HepG2 (cell line): ENCODE measurements at regions not wholly inside any gene's neighbourhood (a gene's known extent, or its start where the extent isn't known, plus 50 kb on each side); places are given as distances from the start of the nearest gene placed in this dataset.

Experiments used
- ATAD3A ChIP-seq: sonication (generic); formaldehyde crosslinking; IDR thresholded peaks from 2 replicates; pipeline ENCODE4 v1.4.0; 2020; ENCODE audit warnings: missing genetic modification reagents
- EP300 ChIP-seq, 3 experiments: sonication (generic) in 1 of 3; formaldehyde crosslinking in 1 of 3; IDR thresholded peaks; 2 replicates each; pipeline versions ENCODE4 v1.5.1 to v1.6.1; 2011 to 2020; ENCODE audit warnings: low read depth in 2 of 3, low read length in 2 of 3, borderline replicate concordance in 1 of 3, improper control_type of control experiment in 1 of 3, mild to moderate bottlenecking in 1 of 3, missing genetic modification reagents in 1 of 3, moderate library complexity in 1 of 3
- EZH2 ChIP-seq: conservative IDR thresholded peaks from 2 replicates; pipeline ENCODE4 v1.6.1; 2012; ENCODE audit warnings: mild to moderate bottlenecking, low read depth, low read length, moderate library complexity
- KDM1A ChIP-seq: IDR thresholded peaks from 2 replicates; pipeline ENCODE4 v1.6.1; 2016; ENCODE audit warnings: missing compliant biosample characterization
- POLR2A ChIP-seq, 2 experiments: IDR thresholded peaks; 2 replicates each; pipeline ENCODE4 v1.6.1; 2011; ENCODE audit warnings: low read depth in 2 of 2, low read length in 2 of 2, mild to moderate bottlenecking in 1 of 2, moderate library complexity in 1 of 2; ENCODE audit not compliant: insufficient read depth in 1 of 2
- ZNF460 ChIP-seq: sonication (generic); formaldehyde crosslinking; IDR thresholded peaks from 2 replicates; pipeline ENCODE4 v1.5.1; 2020; ENCODE audit warnings: missing genetic modification reagents, mild to moderate bottlenecking, borderline replicate concordance
- ZNF652 ChIP-seq: IDR thresholded peaks from 2 replicates; pipeline ENCODE4 v1.6.1; 2016; ENCODE audit warnings: low read depth, borderline replicate concordance
- ZZZ3 ChIP-seq: sonication (generic); formaldehyde crosslinking; IDR thresholded peaks from 2 replicates; pipeline ENCODE4 v1.4.0; 2020; ENCODE audit warnings: missing genetic modification reagents, mild to moderate bottlenecking, borderline replicate concordance
- TF ChIP-seq, protein P1 (sequence below): sonication (generic); formaldehyde crosslinking; IDR thresholded peaks from 2 replicates; pipeline ENCODE4 v1.4.0; 2020; ENCODE audit warnings: missing genetic modification reagents, borderline replicate concordance

DNA sequence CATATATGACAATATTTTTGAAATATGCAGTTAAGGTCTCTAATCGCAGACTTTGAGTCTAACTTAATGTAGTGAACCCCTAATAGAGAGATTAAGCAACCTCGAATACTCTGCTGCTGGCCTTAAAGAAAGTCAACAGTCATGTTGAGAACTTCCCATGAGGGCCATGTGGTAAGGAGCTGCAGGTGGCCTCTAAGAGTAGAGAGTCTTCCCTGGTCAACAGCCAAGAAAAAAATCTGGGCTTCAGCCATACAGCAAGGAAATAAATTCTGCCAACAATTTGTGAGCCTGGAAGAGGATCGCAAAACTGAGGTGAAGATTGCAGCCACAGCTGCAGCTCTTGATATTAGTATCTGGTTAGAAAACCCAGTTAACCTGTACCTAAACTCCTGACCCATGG is 935.2 kb upstream of the TYRP1 start:
- TF ChIP-seq EP300 (IDR thresholded peaks at IDR 0.05; ENCODE audit: low read depth in 2 of 2, low read length in 2 of 2) (no peak), EP300 (CRISPR knock-in tag; IDR thresholded peaks at IDR 0.05; ENCODE audit: borderline replicate concordance) (no peak), EZH2 (no peak), KDM1A (CRISPR knock-in tag) (no peak), POLR2A (IDR thresholded peaks at IDR 0.05; ENCODE audit: insufficient read depth in 1 of 2, low read depth in 2 of 2, low read length in 2 of 2) (no peak), ZNF460 (CRISPR knock-in tag) (no peak), ZZZ3 (CRISPR knock-in tag) (no peak), ZNF652 (CRISPR knock-in tag) (no peak), ATAD3A (CRISPR knock-in tag) (no peak)
- TF ChIP-seq, protein P1, sequence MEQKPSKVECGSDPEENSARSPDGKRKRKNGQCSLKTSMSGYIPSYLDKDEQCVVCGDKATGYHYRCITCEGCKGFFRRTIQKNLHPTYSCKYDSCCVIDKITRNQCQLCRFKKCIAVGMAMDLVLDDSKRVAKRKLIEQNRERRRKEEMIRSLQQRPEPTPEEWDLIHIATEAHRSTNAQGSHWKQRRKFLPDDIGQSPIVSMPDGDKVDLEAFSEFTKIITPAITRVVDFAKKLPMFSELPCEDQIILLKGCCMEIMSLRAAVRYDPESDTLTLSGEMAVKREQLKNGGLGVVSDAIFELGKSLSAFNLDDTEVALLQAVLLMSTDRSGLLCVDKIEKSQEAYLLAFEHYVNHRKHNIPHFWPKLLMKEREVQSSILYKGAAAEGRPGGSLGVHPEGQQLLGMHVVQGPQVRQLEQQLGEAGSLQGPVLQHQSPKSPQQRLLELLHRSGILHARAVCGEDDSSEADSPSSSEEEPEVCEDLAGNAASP (CRISPR knock-in tag): no peak
